IPS DF 4.7 (cell line): ENCODE measurements at regions not wholly inside any gene's neighbourhood (a gene's known extent, or its start where the extent isn't known, plus 50 kb on each side); places are given as distances from the start of the nearest gene placed in this dataset.
"Not testable (repeated sequence)": the region's sequence is repeated elsewhere in the genome, so short reads cannot be mapped to it uniquely, and the experiment has no call there.

ENCODE experiments used
- DNase-seq: peaks from one replicate; pipeline ENCODE4 v3.0.0-alpha.2; 2013; ENCODE audit warnings: low spot score; ENCODE audit errors: extremely low read depth

DNA sequence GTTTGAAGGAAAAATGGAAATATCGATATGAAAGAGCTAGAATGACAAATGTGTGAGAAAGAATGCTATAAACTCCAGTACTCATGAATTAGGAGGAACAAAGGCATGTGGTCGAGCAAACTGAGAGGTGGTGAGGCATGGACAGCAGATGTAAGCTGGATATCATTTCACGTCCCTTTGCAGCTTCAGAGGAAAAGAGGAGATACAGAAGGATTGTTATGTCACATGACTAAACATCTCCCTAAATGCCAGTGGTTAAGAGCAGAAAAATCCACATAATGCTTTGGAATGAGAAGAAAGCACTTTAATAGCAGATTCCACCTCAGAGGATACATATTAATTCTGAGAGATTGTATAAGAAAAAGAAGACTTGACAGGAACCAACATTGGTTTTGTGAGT lies 248.7 kb downstream of the ZIC4 start:
- DNase-seq, result no peak

DNA sequence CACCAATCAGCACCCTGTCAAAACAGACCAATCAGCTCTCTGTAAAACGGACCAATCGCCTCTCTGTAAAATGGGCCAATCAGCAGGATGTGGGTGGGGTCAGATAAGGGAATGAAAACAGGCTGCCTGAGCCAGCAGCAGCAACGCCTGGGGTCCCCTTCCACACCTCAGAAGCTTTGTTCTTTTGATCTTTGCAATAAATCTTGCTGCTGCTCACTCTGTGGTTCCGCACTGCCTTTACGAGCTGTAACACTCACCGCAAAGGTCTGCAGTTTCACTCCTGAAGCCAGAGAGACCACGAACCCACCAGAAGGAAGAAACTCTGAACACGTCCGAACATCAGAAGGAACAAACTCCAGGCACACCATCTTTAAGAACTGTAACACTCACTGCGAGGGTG lies 251.4 kb downstream of the ZIC4 start:
- not testable (repeated sequence) for DNase-seq

- no peak for DNase-seq
These were observed 252.4 kb downstream of the ZIC4 start for GRCh38 chr3:147153830-147154539.

DNA sequence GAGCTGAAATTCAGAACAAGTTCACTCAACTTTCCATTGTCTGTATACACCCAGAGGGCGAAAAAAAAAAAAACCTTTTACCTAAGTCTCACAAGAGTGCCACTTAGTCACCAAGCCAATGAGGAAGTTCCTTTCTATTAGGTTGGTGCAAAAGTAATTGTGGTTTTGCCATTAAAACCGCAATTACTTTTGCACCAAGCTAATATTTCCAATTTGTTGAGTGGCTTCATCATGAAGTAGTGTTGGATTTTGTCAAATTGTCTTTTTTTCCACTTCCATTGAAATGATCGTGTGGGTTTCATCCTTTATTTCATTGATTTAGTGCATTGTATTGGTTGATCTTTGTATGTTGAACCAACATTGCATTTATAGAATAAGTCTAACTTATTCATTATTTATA lies 253.9 kb downstream of the ZIC4 start:
- no peak for DNase-seq

GRCh38 chr3:147141516-147142288 lies 264.6 kb downstream of the ZIC4 start:
- no peak for DNase-seq

- no peak for DNase-seq
These were observed 267.0 kb downstream of the ZIC4 start for GRCh38 chr3:147139341-147139740.

GRCh38 chr3:147132168-147132567 lies 274.2 kb downstream of the ZIC4 start:
- DNase-seq, result no peak

DNA sequence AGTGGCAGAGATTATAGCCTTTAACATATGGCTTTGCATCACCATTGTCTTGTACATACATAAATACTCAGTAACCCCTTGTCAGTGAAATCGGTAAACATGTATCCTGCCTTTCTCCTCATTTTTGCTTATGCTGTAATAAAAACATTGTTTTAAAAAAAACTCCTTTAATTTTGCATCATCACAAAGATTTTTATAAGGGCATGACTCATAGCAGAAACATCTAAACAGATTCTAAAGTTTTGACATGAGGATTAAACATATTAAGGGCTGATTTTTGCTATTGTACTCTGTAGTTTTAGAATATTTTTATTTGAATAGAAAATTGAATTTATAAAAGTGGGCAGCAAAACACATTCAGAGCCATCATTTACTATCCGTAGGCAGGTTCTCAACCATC lies 275.9 kb downstream of the ZIC4 start:
- no peak for DNase-seq

GRCh38 chr3:147129665-147130064 lies 276.7 kb downstream of the ZIC4 start:
- DNase-seq, result no peak

DNA sequence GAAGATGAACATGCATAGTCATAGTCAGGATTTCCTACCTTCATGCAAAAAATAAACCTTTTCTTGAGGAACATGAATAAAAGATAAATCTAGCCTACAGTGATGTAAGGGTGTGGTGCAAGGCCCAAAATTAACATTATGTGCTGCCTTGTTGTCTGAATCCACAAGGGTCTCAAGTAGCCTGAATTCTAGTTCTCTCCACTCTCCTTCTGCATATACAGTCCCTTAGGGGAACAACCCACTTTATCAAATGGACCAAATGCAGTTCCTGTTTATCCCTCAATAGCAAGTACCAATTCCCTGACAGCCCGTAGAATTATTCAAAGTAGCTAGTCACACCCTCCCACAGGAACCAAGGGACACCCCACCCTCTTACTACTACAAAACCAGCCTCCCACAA lies 284.0 kb downstream of the ZIC4 start:
- no peak for DNase-seq

GRCh38 chr3:147119989-147120388 lies 286.4 kb downstream of the ZIC4 start:
- no peak for DNase-seq

DNA sequence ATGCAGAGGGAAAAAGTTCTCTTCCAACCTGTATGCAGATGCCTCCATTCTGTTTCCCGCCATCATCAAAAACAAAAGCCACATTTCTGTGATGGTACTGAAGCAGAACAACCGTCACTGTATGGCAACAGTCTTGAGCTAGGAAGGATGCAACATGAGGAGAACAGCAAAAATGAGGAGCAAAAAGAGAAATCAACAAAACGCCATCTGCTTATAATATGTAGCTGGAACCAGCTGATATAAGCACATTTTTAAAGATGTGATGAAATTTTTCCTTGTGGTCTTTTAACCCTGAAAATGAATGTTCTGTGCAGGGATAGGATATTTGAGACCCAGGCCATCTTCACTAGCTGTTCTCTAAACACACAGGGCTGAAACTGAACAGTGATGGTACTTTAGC lies 287.0 kb downstream of the ZIC4 start:
- no peak for DNase-seq

DNA sequence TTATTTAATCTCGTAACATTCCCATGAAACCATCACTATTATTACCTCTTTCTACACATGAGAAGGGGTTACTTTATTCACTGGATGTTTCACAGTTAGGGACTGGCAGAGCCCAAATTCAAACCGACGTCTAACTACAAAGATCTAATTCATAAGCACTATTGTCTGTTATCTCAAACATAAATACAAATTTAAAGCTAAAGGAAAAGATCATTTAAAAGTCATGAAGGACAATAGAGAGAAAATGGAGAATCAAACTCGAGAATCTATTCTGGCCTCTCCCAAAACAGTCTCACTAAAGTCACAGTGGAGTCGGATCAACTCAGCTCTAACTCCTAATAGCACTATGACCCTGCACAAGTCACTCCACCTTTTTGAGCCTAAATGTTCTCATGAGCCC lies 287.7 kb downstream of the ZIC4 start:
- DNase-seq, result no peak

DNA sequence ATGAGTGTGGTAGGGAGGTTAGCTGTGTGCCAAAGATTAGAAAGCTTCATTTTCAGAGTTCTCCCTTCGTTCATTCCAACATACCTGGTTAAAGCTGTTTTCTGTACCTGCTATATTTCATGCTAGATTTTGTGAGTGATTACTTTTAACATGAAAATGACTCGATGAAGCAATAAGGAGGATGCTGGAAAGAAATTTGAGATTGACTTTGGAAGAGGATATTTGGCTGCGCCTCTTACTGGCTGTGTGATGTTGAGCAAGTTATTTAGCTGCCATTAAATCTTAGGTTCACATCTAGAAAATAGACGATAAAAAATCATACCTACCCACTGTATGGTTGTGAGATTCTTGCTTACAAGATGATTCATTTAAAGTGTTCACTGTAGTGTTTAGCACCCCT lies 288.7 kb downstream of the ZIC4 start:
- DNase-seq, result no peak

- no peak for DNase-seq
These were observed 292.9 kb downstream of the ZIC4 start for GRCh38 chr3:147113293-147114044.

DNA sequence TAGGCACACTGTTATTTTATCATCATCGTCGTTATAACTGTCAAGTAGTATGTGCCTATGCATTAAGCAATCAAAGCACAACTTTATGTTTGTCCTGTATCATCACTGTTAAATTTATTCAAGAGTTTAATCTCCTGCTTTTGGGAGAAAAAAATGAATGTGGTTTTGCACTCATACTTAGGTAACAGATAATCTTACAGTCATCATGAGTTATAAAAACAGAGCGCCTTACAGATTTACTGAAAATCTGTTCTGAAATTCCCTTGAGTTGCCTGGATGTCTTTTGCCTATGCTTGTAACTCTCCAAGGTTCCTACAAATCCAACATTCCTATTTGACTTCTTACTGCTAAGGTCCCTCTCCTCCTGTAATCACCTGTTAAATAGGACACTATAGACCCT lies 307.3 kb downstream of the ZIC4 start:
- DNase-seq, result no peak

GRCh38 chr3:147090461-147090860 lies 315.9 kb downstream of the ZIC4 start:
- no peak for DNase-seq

DNA sequence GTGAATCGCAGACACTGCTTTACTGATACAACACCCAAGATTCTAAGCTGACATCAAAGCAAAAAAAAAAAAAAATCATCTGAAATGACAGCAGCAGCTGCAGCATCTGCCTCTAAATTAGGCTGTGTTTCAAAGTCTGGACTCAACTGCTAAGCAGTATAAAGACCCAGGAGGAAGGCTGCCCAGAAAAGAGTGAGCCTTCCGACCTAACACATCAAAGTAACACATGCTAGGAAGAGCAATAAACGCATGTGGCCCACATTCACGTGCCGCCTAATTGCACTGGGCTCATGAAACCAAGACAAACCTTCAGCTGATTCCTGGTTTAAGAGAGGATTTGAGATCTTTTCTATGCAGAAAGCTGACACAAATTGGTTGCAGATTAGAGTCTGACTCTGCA lies 317.1 kb downstream of the ZIC4 start:
- DNase-seq, result no peak

DNA sequence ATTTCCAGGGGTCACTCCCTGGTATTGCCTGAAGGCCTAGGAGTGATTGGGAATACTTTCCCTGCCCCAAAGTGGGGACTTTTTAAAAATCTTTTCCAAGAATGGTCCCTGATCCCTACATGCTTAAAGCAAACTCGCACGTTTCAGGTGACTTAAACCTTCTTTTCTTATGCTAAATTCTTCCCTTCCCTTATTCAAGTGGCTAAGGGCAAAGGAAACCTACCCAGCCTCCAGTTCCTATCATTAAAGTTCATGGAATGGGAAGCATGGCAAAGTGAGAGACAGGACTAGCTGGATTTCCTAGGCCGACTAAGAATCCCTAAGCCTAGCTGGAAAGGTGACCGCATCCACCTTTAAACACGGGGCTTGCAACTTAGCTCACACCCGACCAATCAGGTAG lies 346.8 kb downstream of the ZIC4 start:
- peak; percentile 16 for DNase-seq

- DNase-seq, result no peak
These were observed 356.5 kb downstream of the ZIC4 start for GRCh38 chr3:147049821-147050220.

DNA sequence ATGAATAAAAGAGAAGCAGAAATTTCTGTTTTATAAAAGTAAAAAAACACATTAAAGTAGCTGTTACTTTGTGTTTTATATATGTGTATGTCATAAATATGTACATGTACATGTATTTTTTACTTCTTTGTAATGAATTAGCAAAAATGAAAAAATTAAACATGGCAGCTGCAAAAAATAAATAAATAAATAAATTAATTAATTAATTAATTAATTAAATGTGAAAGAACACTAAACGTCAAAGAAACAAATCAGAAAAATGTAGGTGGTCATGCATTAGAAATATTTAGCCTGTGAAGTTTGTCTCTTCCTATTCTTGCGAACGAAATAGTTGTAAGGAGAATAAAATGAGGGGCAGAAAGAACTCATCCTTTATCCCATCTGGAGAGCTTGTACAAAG lies 357.0 kb downstream of the ZIC4 start:
- DNase-seq, result no peak

DNA sequence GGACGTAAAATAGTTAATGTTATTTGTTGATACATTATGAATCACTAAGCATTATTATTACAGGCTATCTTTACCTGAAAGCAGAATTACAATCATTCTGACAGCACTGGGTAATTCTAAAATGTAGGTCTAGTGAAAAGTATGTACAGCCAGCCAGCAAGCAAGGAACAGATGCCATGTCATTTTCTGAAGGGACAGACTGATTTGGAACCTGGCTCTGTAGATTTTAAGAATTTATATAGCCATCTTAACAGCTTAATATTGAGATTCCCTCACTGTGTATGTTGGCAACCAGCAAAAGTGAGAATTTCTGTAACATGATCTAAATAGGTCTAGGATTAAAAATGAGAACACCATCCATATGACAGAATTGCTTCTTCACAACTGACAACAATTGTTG lies 359.4 kb downstream of the ZIC4 start:
- no peak for DNase-seq
